MM.1S (cell line): ENCODE measurements at regions not wholly inside any gene's neighbourhood (a gene's known extent, or its start where the extent isn't known, plus 50 kb on each side); places are given as distances from the start of the nearest gene placed in this dataset.
"Not testable (repeated sequence)": the region's sequence is repeated elsewhere in the genome, so short reads cannot be mapped to it uniquely, and the experiment has no call there.

ENCODE experiments used
- CTCF ChIP-seq: fragments of 300-600 bp; sonication (generic); IDR thresholded peaks from 2 replicates; pipeline ENCODE4 v1.5.1; 2016; ENCODE audit warnings: antibody characterized with exemption, low read length, mixed read lengths
- EZH2 ChIP-seq: fragments of 300-600 bp; sonication (generic); optimal IDR thresholded peaks from 2 replicates; pipeline ENCODE3; 2017; ENCODE audit warnings: low read depth, mild to moderate bottlenecking, antibody characterized with exemption, low read length, mixed read lengths

- not testable (repeated sequence) for TF ChIP-seq CTCF, EZH2
These were observed 249.2 kb upstream of the NBPF12 start for GRCh38 chr1:146688893-146689292.
